Astrocyte of the spinal cord (primary cell): ENCODE measurements at regions not wholly inside any gene's neighbourhood (a gene's known extent, or its start where the extent isn't known, plus 50 kb on each side); places are given as distances from the start of the nearest gene placed in this dataset.

Experiments used
- DNase-seq: peaks from one replicate; pipeline ENCODE4 v3.0.0; 2011; ENCODE audit warnings: low read depth, low spot score
- H3K4me3 ChIP-seq: 2 replicates; pipeline ENCODE4 v1.5.1; 2011; ENCODE audit warnings: low read depth, mild to moderate bottlenecking, low read length, moderate library complexity
- CTCF ChIP-seq: IDR thresholded peaks from 2 replicates; pipeline ENCODE4 v1.5.1; 2012; ENCODE audit warnings: low read depth, mild to moderate bottlenecking, low read length, inconsistent platforms
- in situ Hi-C: cut with HindIII; loops from 2 replicates; pipeline ENCODE4 v1.10.0; 2017; ENCODE audit warnings: low sequenced_read_pairs

- in situ Hi-C loops: no loop called here
These were observed 1293.6 kb downstream of the AACS start for GRCh38 chr12:126358806-126359205.

GRCh38 chr12:126359216-126359615, 1294.0 kb downstream of the AACS start:
- in situ Hi-C loops: no loop called here
- no peak for TF ChIP-seq CTCF
- H3K4me3 ChIP-seq: no peak overlapping the region
- no peak for DNase-seq

More at GRCh38 chr12:126358806-126359205, 1293.6 kb downstream of the AACS start:
- no peak for DNase-seq
- H3K4me3 ChIP-seq: no peak overlapping the region
- no peak for TF ChIP-seq CTCF

DNA sequence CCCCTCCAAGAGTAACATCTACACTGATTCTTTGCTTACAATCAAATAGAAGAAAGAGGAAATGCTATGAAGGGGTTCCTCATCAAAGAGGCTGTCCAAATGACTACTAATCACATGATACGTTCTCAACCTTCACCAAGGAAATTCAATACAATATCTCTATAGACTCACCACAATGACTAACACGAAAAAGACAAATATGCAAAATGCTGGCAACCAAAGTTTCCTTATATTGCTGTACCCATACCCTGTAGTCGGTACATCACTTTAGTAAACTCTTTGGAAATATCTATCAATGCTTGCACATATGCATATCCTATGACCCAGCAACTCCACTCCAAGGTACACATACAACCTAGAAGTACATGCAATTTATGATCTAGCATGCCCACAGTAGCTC, 1296.6 kb downstream of the AACS start:
- no peak for TF ChIP-seq CTCF
- DNase-seq: no peak
- in situ Hi-C loops: no loop called here
- H3K4me3 ChIP-seq: no peak overlapping the region

- no peak overlapping the region for H3K4me3 ChIP-seq
- TF ChIP-seq CTCF: no peak
- in situ Hi-C loops: no loop called here
- peak; percentile 34 for DNase-seq
These were observed 1297.3 kb downstream of the AACS start for GRCh38 chr12:126362493-126362892.

DNA sequence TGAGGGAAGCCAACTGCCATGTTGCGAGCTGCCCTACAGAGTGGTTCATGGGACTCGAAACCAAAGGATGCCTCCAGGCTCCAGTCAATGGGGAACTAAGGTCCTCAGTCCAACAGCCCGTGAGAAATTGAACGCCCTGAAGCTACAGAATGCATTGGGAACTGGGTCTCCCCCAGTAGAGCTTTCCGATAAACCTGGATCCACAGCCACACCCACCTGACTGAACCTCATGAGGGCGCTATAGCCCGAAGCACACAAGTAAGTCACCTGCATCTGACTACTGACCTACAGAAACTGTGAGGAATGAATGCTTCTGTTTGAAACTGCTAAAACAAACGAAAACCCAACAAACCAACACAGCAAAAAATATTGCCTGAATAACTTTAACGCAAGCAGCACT, 1297.7 kb downstream of the AACS start:
- in situ Hi-C loops: no loop called here
- DNase-seq: no peak
- no peak overlapping the region for H3K4me3 ChIP-seq
- peak; percentile 11 for TF ChIP-seq CTCF

- H3K4me3 ChIP-seq: no peak overlapping the region
- DNase-seq: peak; percentile 84
- peak; percentile 38 for TF ChIP-seq CTCF
- in situ Hi-C loops: no loop called here
These were observed 1304.5 kb downstream of the AACS start for GRCh38 chr12:126369487-126370463.
